ENCODE measurements at regions not wholly inside any gene's neighbourhood (a gene's known extent, or its start where the extent isn't known, plus 50 kb on each side); places are given as distances from the start of the nearest gene placed in this dataset.
A peak's percentile ranks its signal among the peaks of the same experiment; 100 is the strongest.

DNA sequence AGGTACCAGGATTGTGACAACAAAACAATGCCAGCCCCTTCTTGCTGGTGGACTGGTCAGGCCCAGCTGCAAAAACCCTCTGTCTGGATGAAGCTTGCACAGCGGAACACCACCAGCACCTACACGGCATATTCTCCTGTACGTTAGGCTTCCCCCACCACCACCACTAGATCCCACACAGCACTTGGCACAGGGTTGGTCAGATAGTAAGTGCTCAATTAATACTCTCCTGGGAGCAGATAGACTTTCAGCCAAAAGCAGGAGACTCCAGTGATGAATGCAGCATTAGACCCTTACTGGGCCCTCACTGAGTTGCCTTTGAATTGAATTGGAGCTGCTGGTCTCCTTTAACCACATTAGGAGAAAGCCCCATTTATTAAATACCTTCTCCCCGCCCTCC, 97.9 kb downstream of the CPN2 start:
- Histone ChIP-seq H3K27me3 (ENCODE audit: insufficient read depth, low read length, poor library complexity, severe bottlenecking) (no peaks in the 10 kb centered on the region), H2AFZ (ENCODE audit: low read length) (no peak overlapping the region), H3K9me2 (replicated peaks; ENCODE audit: low read depth, low read length) (no peaks in the 10 kb centered on the region), H3K9ac (ENCODE audit: low read depth, low read length, poor library complexity, severe bottlenecking) (no peak overlapping the region), H3K9me3 (ENCODE audit: insufficient read depth, low read depth, low read length) (peaks cover 3% of the 10 kb centered on the region; the same call in 1 of the 2 replicates), H3K4me2 (ENCODE audit: low read depth, low read length, poor library complexity, severe bottlenecking) (no peak overlapping the region), H3K79me2 (ENCODE audit: insufficient read depth, low read length) (no peaks in the 10 kb centered on the region), H3K4me3 (ENCODE audit: low read length, poor library complexity, severe bottlenecking) (no peak overlapping the region), H3K36me3 (ENCODE audit: insufficient read depth, low read length) (no peaks in the 10 kb centered on the region), H3F3A (ENCODE audit: low read depth) (peaks cover 10% of the 10 kb centered on the region; the same call in 1 of the 2 replicates), H3K4me1 (ENCODE audit: insufficient read depth, low read length, poor library complexity, severe bottlenecking) (peaks cover 83% of the 10 kb centered on the region), H4K20me1 (ENCODE audit: insufficient read depth, low read length, poor library complexity, severe bottlenecking) (no peaks in the 10 kb centered on the region)
- no peak for TF ChIP-seq EZH2phosphoT487 (IDR thresholded peaks at IDR 0.05; ENCODE audit: borderline replicate concordance)
- TF ChIP-seq, protein P1, sequence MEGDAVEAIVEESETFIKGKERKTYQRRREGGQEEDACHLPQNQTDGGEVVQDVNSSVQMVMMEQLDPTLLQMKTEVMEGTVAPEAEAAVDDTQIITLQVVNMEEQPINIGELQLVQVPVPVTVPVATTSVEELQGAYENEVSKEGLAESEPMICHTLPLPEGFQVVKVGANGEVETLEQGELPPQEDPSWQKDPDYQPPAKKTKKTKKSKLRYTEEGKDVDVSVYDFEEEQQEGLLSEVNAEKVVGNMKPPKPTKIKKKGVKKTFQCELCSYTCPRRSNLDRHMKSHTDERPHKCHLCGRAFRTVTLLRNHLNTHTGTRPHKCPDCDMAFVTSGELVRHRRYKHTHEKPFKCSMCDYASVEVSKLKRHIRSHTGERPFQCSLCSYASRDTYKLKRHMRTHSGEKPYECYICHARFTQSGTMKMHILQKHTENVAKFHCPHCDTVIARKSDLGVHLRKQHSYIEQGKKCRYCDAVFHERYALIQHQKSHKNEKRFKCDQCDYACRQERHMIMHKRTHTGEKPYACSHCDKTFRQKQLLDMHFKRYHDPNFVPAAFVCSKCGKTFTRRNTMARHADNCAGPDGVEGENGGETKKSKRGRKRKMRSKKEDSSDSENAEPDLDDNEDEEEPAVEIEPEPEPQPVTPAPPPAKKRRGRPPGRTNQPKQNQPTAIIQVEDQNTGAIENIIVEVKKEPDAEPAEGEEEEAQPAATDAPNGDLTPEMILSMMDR (conservative IDR thresholded peaks at IDR 0.05; ENCODE audit: low read length): no peak

DNA sequence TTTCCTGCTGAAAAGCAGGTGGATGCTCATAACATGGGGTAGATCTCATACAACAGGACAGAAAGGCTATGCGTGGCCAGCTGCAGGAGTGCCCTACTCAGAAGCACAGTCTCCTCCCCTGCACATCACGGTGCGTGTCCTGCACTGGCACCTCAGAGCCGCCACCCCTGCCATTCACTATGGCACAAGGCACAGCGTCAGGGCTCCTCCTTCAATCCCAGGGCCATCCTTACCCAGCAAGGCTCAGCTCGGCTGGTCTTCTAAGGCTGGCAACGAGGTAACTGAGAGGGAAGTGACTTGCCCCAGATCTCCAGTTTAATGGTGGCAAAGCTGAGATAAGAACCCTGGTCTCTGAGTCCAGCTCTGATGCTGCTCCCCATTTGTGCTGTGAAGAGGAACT, 97.1 kb downstream of the CPN2 start:
- no peak for TF ChIP-seq EZH2phosphoT487 (IDR thresholded peaks at IDR 0.05; ENCODE audit: borderline replicate concordance)
- TF ChIP-seq, protein P1 (conservative IDR thresholded peaks at IDR 0.05; ENCODE audit: low read length): no peak
- H3K27me3 ChIP-seq (ENCODE audit: insufficient read depth, low read length, poor library complexity, severe bottlenecking): no peaks in the 10 kb centered on the region
- H3K9me2 ChIP-seq (replicated peaks; ENCODE audit: low read depth, low read length): no peaks in the 10 kb centered on the region
- no peak overlapping the region for H3K4me2 ChIP-seq (ENCODE audit: low read depth, low read length, poor library complexity, severe bottlenecking)
- H2AFZ ChIP-seq (ENCODE audit: low read length): no peak overlapping the region
- H3K4me1 ChIP-seq (ENCODE audit: insufficient read depth, low read length, poor library complexity, severe bottlenecking): peaks cover 76% of the 10 kb centered on the region
- peaks cover 5% of the 10 kb centered on the region; the same call in 1 of the 2 replicates for H3K9me3 ChIP-seq (ENCODE audit: insufficient read depth, low read depth, low read length)
- H3K79me2 ChIP-seq (ENCODE audit: insufficient read depth, low read length): no peaks in the 10 kb centered on the region
- peak overlapping the region; percentile 5 for H3K9ac ChIP-seq (ENCODE audit: low read depth, low read length, poor library complexity, severe bottlenecking)
- H3F3A ChIP-seq (ENCODE audit: low read depth): peaks cover 10% of the 10 kb centered on the region; the same call in 1 of the 2 replicates
- H3K36me3 ChIP-seq (ENCODE audit: insufficient read depth, low read length): no peaks in the 10 kb centered on the region
- no peaks in the 10 kb centered on the region for H4K20me1 ChIP-seq (ENCODE audit: insufficient read depth, low read length, poor library complexity, severe bottlenecking)
- H3K4me3 ChIP-seq (ENCODE audit: low read length, poor library complexity, severe bottlenecking): no peak overlapping the region

DNA sequence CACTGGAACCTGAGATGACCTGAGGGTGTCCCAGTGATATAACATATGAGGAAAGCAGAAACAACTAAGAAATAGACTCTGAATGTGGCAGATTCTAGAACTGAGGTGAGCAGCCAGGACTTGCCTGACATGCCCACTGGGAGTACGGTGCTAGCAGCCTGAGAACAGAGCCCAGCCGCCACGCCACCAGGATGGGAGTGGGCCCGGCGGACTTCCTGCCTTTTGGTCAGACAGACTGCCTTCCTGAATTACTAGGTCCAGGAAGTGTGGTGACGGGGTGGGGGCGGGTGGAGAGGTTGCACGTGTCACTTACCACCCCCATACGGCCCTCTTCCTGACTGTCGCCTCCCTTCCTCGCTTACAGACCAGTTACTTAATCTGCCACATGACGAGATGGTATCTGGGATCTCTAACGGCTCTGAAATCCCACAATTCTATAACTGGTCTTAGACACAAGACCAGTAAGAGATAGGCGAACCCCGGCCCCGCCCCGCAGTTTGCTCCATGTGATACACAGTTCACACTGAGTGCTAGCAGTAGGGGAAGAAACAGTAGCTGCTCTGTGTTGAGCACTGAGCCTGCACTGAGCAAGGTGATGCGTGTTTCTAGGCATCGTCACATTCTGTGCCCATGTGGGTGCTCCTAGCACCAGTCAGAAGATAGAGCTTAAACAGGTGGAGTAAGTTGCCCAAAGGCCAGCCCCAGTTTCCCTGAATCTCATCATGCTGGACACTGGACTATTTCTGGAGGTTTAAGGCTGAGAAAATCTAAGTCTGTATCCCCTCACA, 95.7 kb downstream of the CPN2 start:
- Histone ChIP-seq H3K9ac (ENCODE audit: low read depth, low read length, poor library complexity, severe bottlenecking) (peak overlapping the region; percentile 76), H3K4me2 (ENCODE audit: low read depth, low read length, poor library complexity, severe bottlenecking) (peak overlapping the region; percentile 74), H3F3A (ENCODE audit: low read depth) (peaks cover 10% of the 10 kb centered on the region; the same call in 1 of the 2 replicates), H3K4me1 (ENCODE audit: insufficient read depth, low read length, poor library complexity, severe bottlenecking) (peaks cover 62% of the 10 kb centered on the region), H3K36me3 (ENCODE audit: insufficient read depth, low read length) (no peaks in the 10 kb centered on the region), H3K27me3 (ENCODE audit: insufficient read depth, low read length, poor library complexity, severe bottlenecking) (no peaks in the 10 kb centered on the region), H2AFZ (ENCODE audit: low read length) (no peak overlapping the region; the same call in 1 of the 2 replicates), H3K79me2 (ENCODE audit: insufficient read depth, low read length) (no peaks in the 10 kb centered on the region), H4K20me1 (ENCODE audit: insufficient read depth, low read length, poor library complexity, severe bottlenecking) (no peaks in the 10 kb centered on the region), H3K4me3 (ENCODE audit: low read length, poor library complexity, severe bottlenecking) (peak overlapping the region; percentile 61), H3K9me3 (ENCODE audit: insufficient read depth, low read depth, low read length) (peaks cover 5% of the 10 kb centered on the region; the same call in 1 of the 2 replicates), H3K9me2 (replicated peaks; ENCODE audit: low read depth, low read length) (no peaks in the 10 kb centered on the region)
- TF ChIP-seq, protein P1 (conservative IDR thresholded peaks at IDR 0.05; ENCODE audit: low read length): no peak
- TF ChIP-seq EZH2phosphoT487 (IDR thresholded peaks at IDR 0.05; ENCODE audit: borderline replicate concordance): no peak

All from Loucy (cell line).